ENCODE measurements at regions not wholly inside any gene's neighbourhood (a gene's known extent, or its start where the extent isn't known, plus 50 kb on each side); places are given as distances from the start of the nearest gene placed in this dataset.

GRCh38 chr9:115764645-115765044 lies 388.9 kb upstream of the PAPPA start (continued):
- TF ChIP-seq SOX13 (IDR thresholded peaks at IDR 0.05) (no peak), SOX13 (CRISPR knock-in tag; conservative IDR thresholded peaks at IDR 0.05 in 1 of 2, IDR thresholded peaks at IDR 0.05 in 1 of 2) (no peak), ELF1 (CRISPR knock-in tag; IDR thresholded peaks at IDR 0.05) (no peak)

GRCh38 chr9:115765060-115765459 lies 388.5 kb upstream of the PAPPA start:
- ATAC-seq, result no peak
- in situ Hi-C loops (cut with HindIII; ENCODE audit: extremely low pct_ligation_motif_present, low pct_unique_long_range_greater_than_20kb), result loop anchor here (25.0 kb wide), 1 partner anchor 97 kb away; no protein-coding TSS in a partner anchor
- Histone ChIP-seq H3K36me3 (replicated peaks in 1 of 2; ENCODE audit: control insufficient read depth in 1 of 2, insufficient read depth in 2 of 2, low read length in 2 of 2) (no peaks in the 10 kb centered on the region), H3K27me3 (ENCODE audit: control insufficient read depth in 1 of 2, insufficient read depth in 2 of 2, low read length in 2 of 2) (no peaks in the 10 kb centered on the region), H3K4me1 (ENCODE audit: insufficient read depth, low read length) (no peaks in the 10 kb centered on the region), H3K9me3 (ENCODE audit: low read length) (no peaks in the 10 kb centered on the region), H4K20me1 (ENCODE audit: insufficient read depth, low read length) (no peaks in the 10 kb centered on the region), H3K4me3 (replicated peaks in 1 of 3; ENCODE audit: insufficient read depth in 1 of 3, low read depth in 2 of 3, low read length in 3 of 3) (no peak overlapping the region), H2AFZ (ENCODE audit: low read length) (no peak overlapping the region), H3K4me2 (ENCODE audit: low read depth, low read length) (no peak overlapping the region), H3K79me2 (ENCODE audit: insufficient read depth, low read length) (no peaks in the 10 kb centered on the region), H3K9ac (ENCODE audit: insufficient read depth, low read depth, low read length) (no peak overlapping the region), H3K27ac (ENCODE audit: extremely low read length, insufficient read depth, low read length) (no peak overlapping the region)
- no TSS peak for BruUV-seq (replicated peaks)
- TF ChIP-seq MYPOP (CRISPR knock-in tag; IDR thresholded peaks at IDR 0.05), result no peak
- TF ChIP-seq RAD51 (IDR thresholded peaks at IDR 0.05; ENCODE audit: borderline replicate concordance), result no peak
- TF ChIP-seq TRIM22 (IDR thresholded peaks at IDR 0.05), result no peak
- TF ChIP-seq KLF11 (CRISPR knock-in tag; IDR thresholded peaks at IDR 0.05), result no peak
- TF ChIP-seq TERF1 (CRISPR knock-in tag; IDR thresholded peaks at IDR 0.05), result no peak
- no peak for TF ChIP-seq ZNF274 (CRISPR knock-in tag; IDR thresholded peaks at IDR 0.05)
- TF ChIP-seq HES4 (CRISPR knock-in tag; IDR thresholded peaks at IDR 0.05; ENCODE audit: borderline replicate concordance), result no peak
- TF ChIP-seq ZNF180 (CRISPR knock-in tag; IDR thresholded peaks at IDR 0.05; ENCODE audit: borderline replicate concordance, low read depth), result no peak
- ChIA-PET CTCF (ENCODE audit: low intra/inter-chr PET ratio, low total read pairs) (no interaction called here), POLR2A (no interaction called here)
- no peak for DNase-seq (ENCODE audit: low spot score)
- intact Hi-C loops (cut with micrococcal nuclease; ENCODE audit: unreplicated experiment), result no loop called here
- WGBS (ENCODE audit: low lambda C conversion rate), result 0% methylated on average over 2 of the region's 2 CpGs
- FAIRE-seq, result no peak
